Sigmoid colon (tissue), 6 donors: ENCODE measurements at regions not wholly inside any gene's neighbourhood (a gene's known extent, or its start where the extent isn't known, plus 50 kb on each side); places are given as distances from the start of the nearest gene placed in this dataset.

Source experiments
- DNase-seq: peaks from one replicate; pipeline ENCODE4 v3.0.0-alpha.2; 2019
- H3K27ac ChIP-seq, 4 donors: fragments of 200-600 bp; sonication (generic); one replicate each; pipeline ENCODE4 v1.5.1; 2016 to 2019; ENCODE audit warnings: mild to moderate bottlenecking in 1 of 4
- H3K27me3 ChIP-seq, 3 donors: fragments of 200-600 bp; sonication (generic); one replicate each; pipeline ENCODE4 v1.5.1; 2019; ENCODE audit warnings: mild to moderate bottlenecking in 1 of 3
- H3K36me3 ChIP-seq, 4 donors: fragments of 200-600 bp; sonication (generic); one replicate each; pipeline ENCODE4 v1.5.1; 2016 to 2019
- H3K4me1 ChIP-seq, 4 donors: fragments of 200-600 bp; sonication (generic); one replicate each; pipeline ENCODE4 v1.5.1; 2017 to 2019
- H3K4me3 ChIP-seq, 4 donors: fragments of 200-600 bp; sonication (generic); one replicate each; pipeline ENCODE4 v1.5.1; 2017 to 2019; ENCODE audit warnings: mild to moderate bottlenecking in 2 of 4, moderate library complexity in 1 of 4
- H3K9me3 ChIP-seq, 4 donors: fragments of 200-600 bp in 3 of 4; sonication (generic) in 3 of 4; one replicate each; pipeline versions ENCODE4 v1.5.1 to v1.6.1; 2013 to 2019
- CTCF ChIP-seq, 4 experiments: fragments of 450-650 bp in 3 of 4; fragments of 200-600 bp in 1 of 4; IDR thresholded peaks; one replicate each; pipeline ENCODE4 v1.5.1; 2016 to 2019; ENCODE audit warnings: antibody characterized with exemption in 4 of 4, mild to moderate bottlenecking in 3 of 4, moderate library complexity in 2 of 4
- EP300 ChIP-seq, 4 donors: sonication (generic); formaldehyde crosslinking; IDR thresholded peaks; one replicate each; pipeline ENCODE4 v1.6.1; 2017; ENCODE audit warnings: antibody characterized with exemption in 4 of 4
- POLR2A ChIP-seq, 2 donors: fragments of 450-650 bp; IDR thresholded peaks; one replicate each; pipeline ENCODE4 v1.6.1; 2016; ENCODE audit warnings: antibody characterized with exemption in 2 of 2, mild to moderate bottlenecking in 2 of 2, moderate library complexity in 2 of 2
- POLR2AphosphoS5 ChIP-seq, 4 donors: sonication (generic); formaldehyde crosslinking; IDR thresholded peaks; one replicate each; pipeline ENCODE4 v1.6.1; 2017; ENCODE audit warnings: antibody characterized with exemption in 4 of 4
- WGBS, 2 donors: extraction: QIAGEN DNeasy Blood & Tissue Kit; methylation state at CpG; one replicate each; pipeline ENCODE4 v1.1.7; 2013; 5-methylcytosine and 5-hydroxymethylcytosine counted together
- intact Hi-C: fragments of 100-400 bp; cut with DNase I; formaldehyde crosslinking; loops from one replicate; pipeline ENCODE4 v1.15.1; 2023
- donor health status: healthy with polysubstance abuse.
- donor health status: healthy.

GRCh38 chr17:411421-412120 lies 59.0 kb upstream of the RPH3AL start:
- Histone ChIP-seq H3K36me3 (peaks cover 0 to 11% (median 0%) of the 10 kb centered on the region in 4 donors), H3K4me1 (peaks cover 0 to 25% (median 20%) of the 10 kb centered on the region in 4 donors), H3K9me3 (no peaks in the 10 kb centered on the region), H3K4me3 (peak overlapping the region in 1 of 4 donors; percentile 98), H3K27ac (peak overlapping the region in 1 of 4 donors; percentile 87), H3K27me3 (no peaks in the 10 kb centered on the region)
- TF ChIP-seq CTCF (IDR thresholded peaks at IDR 0.05): no peak
- TF ChIP-seq EP300 (IDR thresholded peaks at IDR 0.05): no peak
- no peak for TF ChIP-seq POLR2A (IDR thresholded peaks at IDR 0.05)
- TF ChIP-seq POLR2AphosphoS5 (IDR thresholded peaks at IDR 0.05): no peak
- no peak for DNase-seq
- 55 to 75% methylated on average over 12 of the region's 12 CpGs for WGBS, 2 donors
- intact Hi-C loops: loop anchor here (1.0 to 5.0 kb wide), 4 partner anchors 221 to 586 kb away; partner anchors contain the start of gene TIMM22

- TF ChIP-seq CTCF (IDR thresholded peaks at IDR 0.05) (no peak), EP300 (IDR thresholded peaks at IDR 0.05) (no peak), POLR2AphosphoS5 (IDR thresholded peaks at IDR 0.05) (no peak), POLR2A (IDR thresholded peaks at IDR 0.05) (no peak)
- Histone ChIP-seq H3K36me3 (peaks cover 0 to 11% (median 0%) of the 10 kb centered on the region in 4 donors), H3K4me1 (peaks cover 0 to 25% (median 20%) of the 10 kb centered on the region in 4 donors), H3K4me3 (peak overlapping the region; percentile 64 to 98 (median 85)), H3K9me3 (no peaks in the 10 kb centered on the region), H3K27me3 (no peaks in the 10 kb centered on the region), H3K27ac (peak overlapping the region; percentile 59 to 87 (median 74))
- intact Hi-C loops: loop anchor here (2.0 to 5.0 kb wide), 3 partner anchors 222 to 587 kb away; partner anchors contain the start of gene TIMM22
- WGBS, 2 donors: 7 to 11% methylated on average over 27 of the region's 27 CpGs
- DNase-seq: no peak
Observed at GRCh38 chr17:410543-411401, 58.2 kb upstream of the RPH3AL start.

- H3K4me1 ChIP-seq: peaks cover 0 to 25% (median 20%) of the 10 kb centered on the region in 4 donors
- intact Hi-C loops: loop anchor here (2.0 to 5.0 kb wide), 3 partner anchors 223 to 587 kb away; partner anchors contain the start of gene TIMM22
- WGBS, 2 donors: 1 to 3% methylated on average over 80 of the region's 80 CpGs
- peak; percentile 100 for DNase-seq
- no peak for TF ChIP-seq EP300 (IDR thresholded peaks at IDR 0.05)
- TF ChIP-seq POLR2A (IDR thresholded peaks at IDR 0.05): no peak
- peak; percentile 37 to 81 (median 70) for TF ChIP-seq POLR2AphosphoS5 (IDR thresholded peaks at IDR 0.05)
- TF ChIP-seq CTCF (IDR thresholded peaks at IDR 0.05): no peak
- H3K4me3 ChIP-seq: peak overlapping the region; percentile 64 to 98 (median 85)
- H3K9me3 ChIP-seq: no peaks in the 10 kb centered on the region
- no peaks in the 10 kb centered on the region for H3K27me3 ChIP-seq
- peaks cover 0 to 11% (median 0%) of the 10 kb centered on the region in 4 donors for H3K36me3 ChIP-seq
- peak overlapping the region; percentile 70 to 87 (median 76) for H3K27ac ChIP-seq
Observed at GRCh38 chr17:409848-410542, 57.4 kb upstream of the RPH3AL start.

- H3K27me3 ChIP-seq: no peaks in the 10 kb centered on the region
- WGBS, 2 donors: 56 to 72% methylated on average over 16 of the region's 16 CpGs
- H3K4me3 ChIP-seq: peak overlapping the region; percentile 23 to 98 (median 64)
- H3K36me3 ChIP-seq: peaks cover 0 to 9% (median 0%) of the 10 kb centered on the region in 4 donors
- peak overlapping the region; percentile 52 to 80 (median 70) for H3K27ac ChIP-seq
- no peak for DNase-seq
- TF ChIP-seq EP300 (IDR thresholded peaks at IDR 0.05) (no peak), CTCF (IDR thresholded peaks at IDR 0.05) (no peak), POLR2AphosphoS5 (IDR thresholded peaks at IDR 0.05) (no peak), POLR2A (IDR thresholded peaks at IDR 0.05) (no peak)
- intact Hi-C loops: no loop called here
- no peaks in the 10 kb centered on the region for H3K9me3 ChIP-seq
- peaks cover 0 to 25% (median 20%) of the 10 kb centered on the region in 4 donors for H3K4me1 ChIP-seq
Observed at GRCh38 chr17:409308-409847, 56.8 kb upstream of the RPH3AL start.
